Posterior cingulate gyrus (tissue), 11 donors: ENCODE measurements at regions not wholly inside any gene's neighbourhood (a gene's known extent, or its start where the extent isn't known, plus 50 kb on each side); places are given as distances from the start of the nearest gene placed in this dataset.
"Not testable (repeated sequence)": the region's sequence is repeated elsewhere in the genome, so short reads cannot be mapped to it uniquely, and the experiment has no call there.

Source experiments
- DNase-seq, 10 donors: peaks; one replicate each; pipeline versions ENCODE4 v3.0.0 to v3.0.0-alpha.2; 2020 to 2021; ENCODE audit warnings: mixed read lengths in 3 of 10
- intact Hi-C: fragments of 100-400 bp; cut with DNase I; formaldehyde crosslinking; loops from one replicate; pipeline ENCODE4 v1.15.1; 2023

DNA sequence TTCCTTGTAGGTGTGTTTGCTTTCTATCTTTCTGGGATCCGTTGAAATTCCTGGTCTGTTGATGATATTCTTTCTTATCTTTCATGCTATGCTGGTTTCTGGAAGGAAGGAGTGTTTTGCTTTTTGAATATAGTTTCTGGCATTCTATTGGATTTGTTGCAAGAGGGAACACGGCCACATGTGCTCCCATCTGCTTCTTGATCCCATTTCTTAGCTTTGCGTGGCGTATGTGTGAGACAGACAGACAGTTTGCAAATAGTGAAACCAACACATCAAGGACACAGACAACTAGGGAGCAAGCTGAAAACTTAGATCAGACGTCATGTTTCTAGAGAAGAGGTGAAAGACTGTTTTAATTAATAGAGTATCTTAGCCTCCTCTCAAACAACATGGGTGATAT, 261.9 kb upstream of the PUDP start:
- intact Hi-C loops = no loop called here
- DNase-seq = no peak

DNA sequence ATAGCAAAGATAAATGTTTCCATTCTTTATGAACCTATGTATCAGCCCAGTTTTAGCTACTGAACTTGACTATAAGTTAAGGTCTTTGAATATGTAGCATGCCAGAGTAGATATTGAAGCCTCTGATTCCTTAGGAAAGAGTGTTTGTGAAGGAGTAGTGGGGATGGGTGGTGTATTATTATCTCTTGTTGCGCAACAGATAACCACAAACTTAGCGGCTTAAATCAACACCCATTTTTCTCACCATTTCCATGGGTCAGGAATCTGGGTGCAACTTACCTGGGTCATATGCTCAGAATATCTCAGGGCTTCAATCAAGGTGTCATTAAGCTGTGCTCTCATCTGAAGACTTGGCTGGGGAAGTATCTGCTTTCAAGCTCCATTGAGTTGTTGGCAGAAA, 251.4 kb upstream of the PUDP start:
- DNase-seq = no peak
- intact Hi-C loops = no loop called here

GRCh38 chrX:7390441-7390840, 242.5 kb upstream of the PUDP start:
- intact Hi-C loops = no loop called here
- DNase-seq = no peak

- intact Hi-C loops = no loop called here
- no peak for DNase-seq
Observed at GRCh38 chrX:7389576-7389975, 241.6 kb upstream of the PUDP start.

- DNase-seq = no peak
- intact Hi-C loops = no loop called here
Observed at GRCh38 chrX:7385131-7385530, 237.2 kb upstream of the PUDP start.

DNA sequence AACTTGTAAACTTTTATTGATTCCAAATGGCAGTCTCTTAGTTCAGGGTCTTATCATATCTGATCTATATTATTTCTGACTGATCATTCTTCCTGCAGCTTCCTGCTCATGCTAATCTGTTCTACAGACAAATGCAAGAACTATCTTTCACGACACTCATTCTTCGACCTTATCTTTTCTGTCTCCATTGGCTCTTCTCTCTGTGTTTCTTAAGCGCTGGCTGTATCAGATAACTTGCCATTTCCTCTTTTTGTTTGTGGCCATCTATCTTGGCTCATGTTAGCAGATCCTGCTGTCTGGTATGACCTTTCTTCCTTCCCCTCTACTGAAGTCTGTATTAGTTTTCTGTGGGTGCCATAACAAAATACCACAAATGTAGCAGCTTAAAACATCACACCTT, 230.5 kb upstream of the PUDP start:
- intact Hi-C loops = no loop called here
- no peak for DNase-seq

GRCh38 chrX:7372825-7373525, 225.0 kb upstream of the PUDP start:
- no peak for DNase-seq
- intact Hi-C loops = no loop called here

- DNase-seq = no peak
- intact Hi-C loops = loop anchor here (10.0 kb wide), 1 partner anchor 57 kb away; no protein-coding TSS in a partner anchor
Observed at GRCh38 chrX:7362111-7362510, 214.2 kb upstream of the PUDP start.

- no peak for DNase-seq
- intact Hi-C loops = no loop called here
Observed at GRCh38 chrX:7351926-7352325, 204.0 kb upstream of the PUDP start.

GRCh38 chrX:7347465-7347864, 199.5 kb upstream of the PUDP start:
- intact Hi-C loops = no loop called here
- DNase-seq = no peak

- intact Hi-C loops = no loop called here
- no peak for DNase-seq
Observed at GRCh38 chrX:7346021-7346420, 198.1 kb upstream of the PUDP start.

- no peak for DNase-seq
- intact Hi-C loops = no loop called here
Observed at GRCh38 chrX:7343181-7343580, 195.2 kb upstream of the PUDP start.

- intact Hi-C loops = not testable (repeated sequence)
Observed at GRCh38 chrX:7335816-7336362, 187.9 kb upstream of the PUDP start.

GRCh38 chrX:7334253-7334935, 186.4 kb upstream of the PUDP start:
- intact Hi-C loops = no loop called here
- DNase-seq = no peak

More at GRCh38 chrX:7335816-7336362, 187.9 kb upstream of the PUDP start:
- DNase-seq = not testable (repeated sequence)

DNA sequence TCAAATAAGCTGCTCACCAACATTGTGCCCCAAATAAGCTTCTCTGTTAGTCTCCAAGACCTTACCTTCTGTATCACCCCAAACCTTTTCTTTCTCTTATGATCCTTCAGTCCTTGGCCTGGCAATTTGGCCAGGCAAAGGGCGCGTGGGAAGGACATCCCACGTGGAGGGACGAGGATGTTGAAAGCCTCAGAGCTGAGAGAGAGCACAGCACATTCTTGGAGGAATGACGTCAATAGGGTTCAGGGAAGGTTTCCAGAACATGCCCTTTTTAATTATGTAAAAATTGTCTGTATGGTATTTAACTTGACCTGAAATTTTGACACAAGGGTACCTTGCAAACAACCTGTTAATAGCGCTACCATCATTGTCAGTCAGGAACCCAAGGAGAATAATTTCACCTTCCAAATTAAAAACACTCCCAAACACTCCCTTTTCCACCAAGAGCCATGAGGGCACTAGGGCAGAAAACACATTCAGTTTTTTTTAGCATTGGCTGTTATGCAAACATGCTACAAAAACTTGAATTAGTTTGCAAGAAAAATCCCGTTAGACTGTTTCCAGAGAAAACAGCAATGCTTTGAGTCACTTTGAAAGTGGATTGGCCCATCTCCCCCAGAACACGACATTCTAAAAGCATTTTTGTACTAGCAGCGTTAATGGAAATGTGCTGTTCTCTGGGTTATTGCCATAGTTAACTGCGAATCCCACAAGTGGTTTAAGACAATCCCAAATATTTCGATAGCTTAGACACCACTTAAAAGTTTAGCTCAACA, 183.2 kb upstream of the PUDP start:
- intact Hi-C loops = no loop called here
- DNase-seq = no peak

GRCh38 chrX:7330556-7330955, 182.6 kb upstream of the PUDP start:
- DNase-seq = no peak
- intact Hi-C loops = no loop called here

DNA sequence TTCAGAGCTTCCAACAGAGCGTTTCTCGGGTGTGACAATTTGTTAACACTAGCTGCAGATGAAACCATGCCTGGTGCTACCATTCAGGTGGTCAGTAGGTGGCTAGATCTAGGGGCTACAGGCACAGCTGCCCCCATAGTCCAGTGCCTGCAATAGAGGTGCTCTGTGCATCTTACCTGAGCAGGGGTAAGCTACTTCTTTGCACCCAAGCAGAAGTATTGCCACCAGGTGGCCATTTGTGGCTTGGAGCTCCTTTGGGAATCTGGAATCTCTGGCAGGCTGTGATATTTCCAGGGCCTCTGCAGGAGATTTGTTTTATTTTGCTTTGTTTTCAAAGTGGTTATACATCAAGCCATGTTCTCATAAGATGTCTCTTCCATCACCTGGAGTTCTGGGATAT, 170.7 kb upstream of the PUDP start:
- intact Hi-C loops = no loop called here
- DNase-seq = no peak

GRCh38 chrX:7318241-7318640, 170.3 kb upstream of the PUDP start:
- peak in 1 of 10 donors; percentile 3 for DNase-seq
- intact Hi-C loops = no loop called here

DNA sequence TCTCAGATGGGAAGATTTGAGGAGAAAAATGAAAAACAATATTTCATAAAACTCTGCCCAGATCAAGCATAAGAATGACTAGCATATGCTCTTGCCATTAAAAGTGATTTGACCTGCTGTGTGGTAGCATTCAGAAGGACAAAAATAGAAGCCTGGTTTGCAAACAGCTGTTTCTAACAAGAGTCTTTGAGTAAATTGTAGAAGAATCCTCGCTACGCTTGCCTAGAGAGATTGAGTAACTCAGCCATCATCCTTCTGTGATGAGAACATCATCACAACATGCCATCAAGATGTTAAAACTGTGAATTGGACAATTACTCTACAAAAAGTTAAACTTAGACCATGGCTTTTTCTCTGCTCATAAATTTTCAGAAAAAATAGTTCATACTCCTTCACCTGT, 168.9 kb upstream of the PUDP start:
- intact Hi-C loops = no loop called here
- no peak for DNase-seq

- intact Hi-C loops = no loop called here
Observed at GRCh38 chrX:7316280-7316679, 168.3 kb upstream of the PUDP start.

GRCh38 chrX:7314425-7314824, 166.5 kb upstream of the PUDP start:
- no peak for DNase-seq
- intact Hi-C loops = no loop called here

More at GRCh38 chrX:7316280-7316679, 168.3 kb upstream of the PUDP start:
- no peak for DNase-seq
